NT2/D1 (cell line): ENCODE measurements at regions not wholly inside any gene's neighbourhood (a gene's known extent, or its start where the extent isn't known, plus 50 kb on each side); places are given as distances from the start of the nearest gene placed in this dataset.

Source experiments
- SUZ12 ChIP-seq: IDR thresholded peaks from 2 replicates; pipeline ENCODE4 v1.6.1; 2011; ENCODE audit not compliant: insufficient read length, insufficient read depth; ENCODE audit errors: extremely low read depth
- ZNF274 ChIP-seq: IDR thresholded peaks from 2 replicates; pipeline ENCODE4 v1.6.1; 2011; ENCODE audit warnings: mild to moderate bottlenecking, low read depth, low read length

DNA sequence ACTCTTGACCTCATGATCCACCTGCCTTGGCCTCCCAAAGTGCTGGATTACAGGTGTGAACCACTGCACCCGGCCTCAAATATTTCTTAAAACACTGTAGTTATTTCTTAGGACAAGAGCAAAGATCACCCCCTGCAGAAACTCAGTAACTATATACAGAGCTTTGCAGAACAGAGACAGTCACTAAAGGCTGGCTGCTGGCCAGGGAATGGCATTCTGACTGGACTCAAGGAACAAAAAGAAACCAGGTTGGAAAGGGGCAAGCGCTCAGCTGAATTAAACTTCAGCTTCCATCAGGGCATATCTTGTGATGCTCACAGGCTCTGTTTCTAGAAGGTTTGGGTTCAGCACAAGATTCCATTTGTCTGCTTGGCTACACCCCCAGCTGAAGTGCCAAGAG, 95.8 kb downstream of the ADAMTS15 start:
- TF ChIP-seq ZNF274, result no peak
- no peak for TF ChIP-seq SUZ12
